Immature natural killer cell (primary cell): ENCODE measurements at regions not wholly inside any gene's neighbourhood (a gene's known extent, or its start where the extent isn't known, plus 50 kb on each side); places are given as distances from the start of the nearest gene placed in this dataset.

Experiments
- DNase-seq, 3 donors: peaks; one replicate each; pipeline ENCODE4 v3.0.0; 2022; ENCODE audit warnings: mixed read lengths in 1 of 3
- H3K27ac Mint-ChIP-seq, 6 donors: one replicate each; pipeline ENCODE4 v1.8.0; 2020; ENCODE audit warnings: mixed read lengths in 6 of 6, mild to moderate bottlenecking in 5 of 6, inconsistent platforms in 4 of 6, moderate library complexity in 3 of 6
- H3K27me3 Mint-ChIP-seq, 3 donors: one replicate each; pipeline ENCODE4 v1.8.0; 2020 to 2021; ENCODE audit warnings: low read depth in 3 of 3, mild to moderate bottlenecking in 3 of 3, mixed read lengths in 3 of 3, moderate library complexity in 3 of 3, inconsistent platforms in 1 of 3
- H3K36me3 Mint-ChIP-seq, 3 donors: one replicate each; pipeline ENCODE4 v1.8.0; 2020; ENCODE audit warnings: mixed read lengths in 3 of 3, inconsistent platforms in 2 of 3, mild to moderate bottlenecking in 2 of 3
- H3K4me1 Mint-ChIP-seq, 2 donors: one replicate each; pipeline ENCODE4 v1.8.0; 2020; ENCODE audit warnings: inconsistent platforms in 2 of 2, mild to moderate bottlenecking in 2 of 2, mixed read lengths in 2 of 2, moderate library complexity in 1 of 2
- H3K4me3 Mint-ChIP-seq, 5 donors: one replicate each; pipeline ENCODE4 v1.8.0; 2020; ENCODE audit warnings: mild to moderate bottlenecking in 5 of 5, mixed read lengths in 5 of 5, inconsistent platforms in 3 of 5, moderate library complexity in 3 of 5
- H3K9me3 Mint-ChIP-seq, 6 donors: one replicate each; pipeline ENCODE4 v1.8.0; 2020; ENCODE audit warnings: mild to moderate bottlenecking in 6 of 6, mixed read lengths in 6 of 6, inconsistent platforms in 4 of 6, moderate library complexity in 3 of 6

DNA sequence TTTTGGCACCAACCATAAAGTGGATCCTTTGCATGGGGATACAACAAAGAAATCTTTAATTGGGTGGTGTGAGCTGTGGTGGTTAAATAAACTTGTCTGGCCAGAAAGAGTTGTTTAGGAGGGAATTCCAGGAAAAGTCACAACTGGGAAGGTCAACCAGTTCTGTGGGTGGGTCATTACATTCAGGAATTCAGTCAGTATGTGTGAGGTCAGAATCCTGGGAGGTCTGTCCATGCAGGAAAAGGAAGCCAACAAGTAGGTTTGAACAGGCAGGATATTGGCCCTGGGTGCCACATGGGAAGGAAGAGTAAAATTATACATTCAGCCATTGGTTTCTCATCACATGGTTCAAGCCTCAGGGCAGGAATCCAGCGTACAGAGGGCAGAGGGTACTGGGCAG, 162.3 kb upstream of the ADAMTS5 start:
- Mint-ChIP-seq H3K27ac (no peak overlapping the region), H3K9me3 (peaks cover 3 to 7% (median 5%) of the 10 kb centered on the region in 6 donors), H3K36me3 (no peaks in the 10 kb centered on the region), H3K4me3 (no peak overlapping the region), H3K27me3 (peaks cover 0 to 1% (median 0%) of the 10 kb centered on the region in 3 donors), H3K4me1 (no peaks in the 10 kb centered on the region)
- DNase-seq = no peak

DNA sequence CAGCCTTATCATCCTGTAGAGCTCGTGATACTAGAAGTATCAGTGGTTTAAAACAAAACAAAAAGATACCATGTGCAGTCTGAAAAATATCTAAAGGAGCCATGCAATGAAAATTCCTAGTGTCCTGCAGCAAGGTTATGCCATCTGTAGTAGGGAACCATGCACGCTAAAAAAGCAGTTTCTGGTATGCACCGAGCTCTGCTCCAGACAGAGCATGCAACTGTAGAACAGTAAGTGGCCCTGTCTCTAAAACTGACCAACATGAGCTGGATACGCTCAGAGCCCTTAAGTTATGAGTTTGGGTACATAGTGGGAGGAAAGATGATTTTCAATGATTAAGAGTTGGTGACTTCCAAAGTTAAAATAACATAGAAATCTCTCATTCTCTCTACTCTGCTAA, 159.3 kb upstream of the ADAMTS5 start:
- Mint-ChIP-seq H3K4me3 (no peak overlapping the region), H3K27me3 (peaks cover 0 to 1% (median 0%) of the 10 kb centered on the region in 3 donors), H3K4me1 (no peaks in the 10 kb centered on the region)

DNA sequence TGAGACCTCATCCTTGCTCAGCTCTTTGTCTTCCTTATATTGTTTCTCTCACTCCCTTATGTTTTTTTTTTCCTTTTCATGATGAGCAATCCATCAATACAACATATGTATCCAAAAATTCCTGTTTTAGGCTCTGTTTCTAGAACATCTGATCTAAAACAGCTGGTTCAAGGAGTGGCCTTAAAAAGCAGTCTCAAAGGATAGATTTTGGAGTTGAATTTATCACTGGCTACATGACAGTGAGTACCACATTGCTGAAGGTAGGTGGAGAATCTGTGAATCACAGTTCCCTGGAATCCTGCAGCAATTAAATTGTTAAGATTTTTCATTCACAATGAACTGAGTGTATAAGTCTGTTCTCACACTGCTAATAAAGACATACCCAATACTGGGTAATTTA, 155.8 kb upstream of the ADAMTS5 start:
- H3K27ac Mint-ChIP-seq = no peak overlapping the region
- no peak overlapping the region for H3K4me3 Mint-ChIP-seq
- no peaks in the 10 kb centered on the region for H3K4me1 Mint-ChIP-seq
- H3K9me3 Mint-ChIP-seq = peaks cover 0 to 13% (median 4%) of the 10 kb centered on the region in 6 donors
- H3K36me3 Mint-ChIP-seq = no peaks in the 10 kb centered on the region
- DNase-seq = no peak
- no peaks in the 10 kb centered on the region for H3K27me3 Mint-ChIP-seq

More for the DNA sequence above, 159.3 kb upstream of the ADAMTS5 start:
- peaks cover 0 to 13% (median 4%) of the 10 kb centered on the region in 6 donors for H3K9me3 Mint-ChIP-seq
- no peak overlapping the region for H3K27ac Mint-ChIP-seq
- no peaks in the 10 kb centered on the region for H3K36me3 Mint-ChIP-seq
- DNase-seq = no peak

DNA sequence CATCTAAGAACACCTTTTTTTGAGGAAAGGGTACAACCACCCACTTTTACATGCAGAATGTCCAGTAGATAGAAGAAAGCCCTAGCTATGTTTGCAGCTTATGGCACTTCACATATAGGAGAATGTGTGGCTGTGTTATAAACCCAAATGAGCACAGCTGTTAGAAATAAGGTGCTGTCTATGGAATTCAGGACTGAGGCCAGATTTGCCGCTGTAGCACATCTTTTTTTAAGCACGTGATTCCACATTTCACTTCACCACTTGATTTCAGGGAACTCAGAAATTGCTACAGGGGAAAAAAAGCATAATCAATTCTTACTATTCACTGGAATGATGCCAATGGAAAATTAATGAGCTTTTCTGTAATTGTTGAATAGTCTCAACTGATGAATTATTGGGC, 147.2 kb upstream of the ADAMTS5 start:
- peaks cover 2 to 12% (median 7%) of the 10 kb centered on the region in 6 donors for H3K9me3 Mint-ChIP-seq
- no peaks in the 10 kb centered on the region for H3K36me3 Mint-ChIP-seq
- no peak overlapping the region for H3K4me3 Mint-ChIP-seq
- DNase-seq = no peak
- no peaks in the 10 kb centered on the region for H3K27me3 Mint-ChIP-seq
- no peak overlapping the region for H3K27ac Mint-ChIP-seq
- no peaks in the 10 kb centered on the region for H3K4me1 Mint-ChIP-seq

DNA sequence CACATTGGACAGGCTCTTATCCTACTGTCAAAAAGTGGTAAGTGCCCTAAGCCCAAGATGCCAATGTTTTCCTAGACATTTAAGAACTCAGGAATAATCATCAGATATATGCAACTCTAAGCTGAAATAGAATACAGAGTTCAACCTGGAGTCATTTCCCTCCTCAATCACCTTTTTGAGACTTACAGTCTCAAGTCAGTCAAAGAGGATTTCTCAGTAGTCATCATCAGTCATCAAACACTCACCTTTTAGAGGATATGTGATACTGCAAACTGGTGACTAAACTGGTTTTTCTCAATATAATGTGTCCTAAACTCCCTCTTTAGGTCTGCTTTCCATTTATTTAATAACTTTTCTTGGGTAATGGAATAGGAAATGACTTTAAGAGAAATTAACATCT, 145.3 kb upstream of the ADAMTS5 start:
- no peaks in the 10 kb centered on the region for H3K36me3 Mint-ChIP-seq
- H3K27ac Mint-ChIP-seq = no peak overlapping the region
- H3K4me1 Mint-ChIP-seq = no peaks in the 10 kb centered on the region
- H3K27me3 Mint-ChIP-seq = no peaks in the 10 kb centered on the region
- H3K4me3 Mint-ChIP-seq = no peak overlapping the region
- peaks cover 2 to 10% (median 6%) of the 10 kb centered on the region in 6 donors for H3K9me3 Mint-ChIP-seq
- no peak for DNase-seq

DNA sequence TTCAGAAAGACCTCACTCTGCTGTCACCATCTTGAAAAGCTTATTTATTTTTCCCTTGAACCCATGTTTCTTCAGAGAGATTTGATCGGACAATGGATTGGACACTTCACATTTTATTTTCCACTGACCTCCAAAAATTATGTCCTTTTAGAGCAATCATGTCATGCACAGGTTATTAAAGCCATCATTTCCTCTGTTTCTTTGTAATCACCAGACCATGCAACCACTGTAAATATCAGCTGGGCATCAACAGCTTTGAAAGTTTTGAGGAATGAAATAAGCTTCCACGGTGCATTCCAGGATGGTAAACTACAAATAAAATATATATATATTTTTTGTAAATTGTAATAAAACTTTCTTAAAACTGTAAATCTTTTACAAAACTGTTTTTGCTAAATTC, 144.1 kb upstream of the ADAMTS5 start:
- peaks cover 0 to 9% (median 2%) of the 10 kb centered on the region in 6 donors for H3K9me3 Mint-ChIP-seq
- no peak overlapping the region for H3K4me3 Mint-ChIP-seq
- H3K36me3 Mint-ChIP-seq = no peaks in the 10 kb centered on the region
- H3K4me1 Mint-ChIP-seq = no peaks in the 10 kb centered on the region
- no peak for DNase-seq
- H3K27me3 Mint-ChIP-seq = no peaks in the 10 kb centered on the region
- H3K27ac Mint-ChIP-seq = no peak overlapping the region

DNA sequence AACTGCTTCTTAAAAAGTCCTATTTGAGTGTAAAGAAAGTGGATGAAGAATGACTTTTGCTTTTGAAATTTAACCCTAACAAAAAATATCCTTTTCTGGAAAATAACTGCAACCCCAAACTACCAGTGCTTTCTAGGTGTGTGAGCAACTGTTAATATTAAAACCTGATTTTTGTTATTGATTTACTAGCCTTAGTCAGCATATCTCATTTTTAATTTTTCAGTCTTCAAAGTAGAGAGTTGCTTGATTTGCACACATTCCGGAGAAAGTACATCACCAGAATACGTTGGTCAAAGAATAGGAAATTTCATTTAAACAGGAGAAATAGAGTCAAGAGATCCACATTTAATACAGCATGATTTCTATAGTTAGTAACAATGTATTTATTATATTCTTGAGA, 141.8 kb upstream of the ADAMTS5 start:
- H3K27me3 Mint-ChIP-seq = no peaks in the 10 kb centered on the region
- peaks cover 0 to 10% (median 3%) of the 10 kb centered on the region in 6 donors for H3K9me3 Mint-ChIP-seq
- no peaks in the 10 kb centered on the region for H3K4me1 Mint-ChIP-seq
- no peaks in the 10 kb centered on the region for H3K36me3 Mint-ChIP-seq
- DNase-seq = no peak
- H3K4me3 Mint-ChIP-seq = no peak overlapping the region
- H3K27ac Mint-ChIP-seq = no peak overlapping the region

DNA sequence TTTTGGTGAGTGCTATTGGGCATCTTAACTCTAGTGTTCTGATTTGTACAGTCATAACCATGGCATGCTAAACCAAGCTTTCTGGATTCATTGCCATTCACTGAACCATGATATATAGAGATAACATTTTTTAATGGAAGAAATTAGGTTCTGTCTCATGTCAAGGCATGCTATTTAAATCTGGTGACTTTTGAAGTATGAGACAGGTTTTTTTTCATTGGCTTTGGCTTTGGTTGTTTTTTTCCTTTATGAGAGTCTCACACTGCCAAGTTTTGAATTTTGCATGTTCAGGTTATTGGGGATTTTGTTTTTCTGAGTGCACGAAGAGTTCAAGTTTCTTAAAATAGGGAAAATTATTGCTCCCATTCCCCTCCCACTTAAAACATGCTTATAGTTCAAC, 141.3 kb upstream of the ADAMTS5 start:
- no peak overlapping the region for H3K4me3 Mint-ChIP-seq
- peaks cover 0 to 10% (median 3%) of the 10 kb centered on the region in 6 donors for H3K9me3 Mint-ChIP-seq
- H3K36me3 Mint-ChIP-seq = no peaks in the 10 kb centered on the region
- H3K4me1 Mint-ChIP-seq = no peaks in the 10 kb centered on the region
- no peak for DNase-seq
- H3K27ac Mint-ChIP-seq = no peak overlapping the region
- no peaks in the 10 kb centered on the region for H3K27me3 Mint-ChIP-seq

DNA sequence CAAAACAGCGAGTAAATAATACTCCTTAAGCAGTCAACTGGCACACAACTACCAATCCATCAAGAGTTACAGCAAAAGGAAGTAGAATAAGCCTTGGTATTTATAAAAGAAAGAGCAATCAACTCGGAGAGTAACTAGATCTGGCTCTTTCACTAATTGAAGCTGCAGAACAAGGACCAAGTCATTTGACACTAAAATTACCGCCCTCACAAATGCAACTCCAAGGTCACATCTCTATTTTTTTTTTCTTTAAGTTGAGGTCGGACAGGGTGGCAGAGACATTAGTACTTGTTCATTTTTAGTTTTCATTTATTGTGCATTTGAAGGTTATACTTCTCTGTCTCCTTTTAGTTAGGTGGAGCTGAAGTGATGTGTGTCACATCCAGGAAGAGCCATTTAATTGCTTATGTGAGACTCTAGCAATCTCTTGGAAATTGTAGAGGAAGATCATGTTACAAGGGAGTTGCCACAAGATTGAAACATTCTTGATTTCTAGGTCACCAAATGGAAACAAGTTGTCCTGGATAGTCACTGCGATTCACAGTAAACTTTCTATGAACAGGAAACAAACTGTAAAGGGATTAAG, 138.1 kb upstream of the ADAMTS5 start:
- H3K4me3 Mint-ChIP-seq = no peak overlapping the region
- H3K4me1 Mint-ChIP-seq = no peaks in the 10 kb centered on the region
- H3K27me3 Mint-ChIP-seq = no peaks in the 10 kb centered on the region
- no peak overlapping the region for H3K27ac Mint-ChIP-seq
- no peak for DNase-seq
- H3K9me3 Mint-ChIP-seq = peaks cover 0 to 17% (median 8%) of the 10 kb centered on the region in 6 donors
- H3K36me3 Mint-ChIP-seq = no peaks in the 10 kb centered on the region

DNA sequence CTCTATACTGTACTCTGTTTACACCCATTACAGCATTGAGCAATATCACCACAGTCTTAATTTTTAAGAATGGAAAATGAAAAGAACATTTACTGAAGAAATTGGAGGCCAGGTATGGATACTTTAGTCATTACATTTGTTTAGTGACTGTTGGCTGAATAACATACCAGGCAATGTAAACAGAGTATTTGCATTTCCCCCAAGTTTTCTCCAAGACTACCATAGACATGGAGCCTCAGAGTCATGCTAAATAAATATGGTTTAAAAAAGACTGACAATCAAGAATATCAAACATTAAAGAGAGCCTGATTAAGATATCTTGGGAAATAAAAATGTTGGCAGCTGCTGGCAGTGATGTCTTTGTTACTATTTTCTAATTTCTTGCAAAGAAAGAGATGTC, 136.9 kb upstream of the ADAMTS5 start:
- peaks cover 0 to 22% (median 6%) of the 10 kb centered on the region in 6 donors for H3K9me3 Mint-ChIP-seq

DNA sequence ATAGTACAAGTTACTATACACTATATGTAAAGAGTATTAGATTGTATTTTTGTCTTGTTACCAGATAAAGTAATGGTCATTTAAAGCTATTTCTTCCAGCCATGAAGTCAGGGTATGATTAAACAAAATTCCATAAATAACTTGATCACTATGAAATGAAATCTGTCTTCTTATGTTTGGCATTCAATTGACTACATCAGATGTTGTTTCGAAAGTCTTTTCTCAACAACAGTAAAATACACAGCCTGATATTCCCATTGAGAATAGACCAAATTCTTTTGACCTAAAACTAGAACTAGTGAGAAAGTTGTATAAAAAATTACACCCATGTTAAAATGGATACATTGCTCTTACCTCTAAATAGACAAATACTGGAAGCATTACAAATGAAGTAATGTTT, 134.6 kb upstream of the ADAMTS5 start:
- Mint-ChIP-seq H3K27me3 (peaks cover 0 to 2% (median 0%) of the 10 kb centered on the region in 3 donors), H3K36me3 (no peaks in the 10 kb centered on the region), H3K4me1 (no peaks in the 10 kb centered on the region), H3K9me3 (peaks cover 3 to 30% (median 8%) of the 10 kb centered on the region in 6 donors), H3K27ac (no peak overlapping the region), H3K4me3 (no peak overlapping the region)
- no peak for DNase-seq

More for the DNA sequence above, 136.9 kb upstream of the ADAMTS5 start:
- no peaks in the 10 kb centered on the region for H3K27me3 Mint-ChIP-seq
- H3K36me3 Mint-ChIP-seq = no peaks in the 10 kb centered on the region
- no peaks in the 10 kb centered on the region for H3K4me1 Mint-ChIP-seq
- H3K27ac Mint-ChIP-seq = no peak overlapping the region
- no peak for DNase-seq
- no peak overlapping the region for H3K4me3 Mint-ChIP-seq

DNA sequence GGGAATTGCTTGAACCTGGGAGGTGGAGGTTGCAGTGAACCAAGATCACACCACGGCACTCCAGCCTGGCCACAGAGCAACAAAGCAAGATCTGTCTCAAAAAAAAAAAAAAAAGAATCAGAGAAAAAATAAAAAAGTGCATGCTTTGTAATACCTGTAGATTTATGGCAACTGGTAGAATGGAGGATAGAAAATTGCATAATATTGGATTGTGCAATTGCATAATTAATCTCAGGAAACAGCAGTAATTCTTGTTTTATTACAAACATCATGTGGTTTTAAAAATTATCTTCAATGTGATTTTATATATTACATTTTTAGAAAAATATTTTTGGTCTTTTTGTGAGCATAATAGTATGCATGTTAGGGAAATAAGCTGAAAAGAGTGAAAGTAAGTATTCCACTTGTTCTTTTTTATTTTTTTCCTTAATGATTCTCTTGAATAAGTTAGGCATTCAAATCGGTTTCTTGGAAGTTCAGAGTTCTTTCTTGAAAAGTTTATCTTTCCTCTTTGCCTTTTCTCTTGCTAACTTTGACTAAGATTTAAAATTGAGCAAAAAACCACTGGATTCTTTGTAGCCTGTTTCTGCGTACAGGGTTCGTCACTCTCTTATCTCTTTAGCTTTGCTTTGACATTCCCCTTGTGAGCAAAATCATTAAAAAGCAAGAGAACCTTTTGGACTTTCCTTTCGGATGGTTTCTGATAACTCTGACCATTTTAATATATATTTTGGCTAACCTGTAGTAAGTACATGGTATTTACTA, 127.5 kb upstream of the ADAMTS5 start:
- H3K27ac Mint-ChIP-seq = no peak overlapping the region
- H3K36me3 Mint-ChIP-seq = no peaks in the 10 kb centered on the region
- DNase-seq = no peak
- H3K27me3 Mint-ChIP-seq = peaks cover 0 to 2% (median 0%) of the 10 kb centered on the region in 3 donors
- H3K4me3 Mint-ChIP-seq = no peak overlapping the region
- H3K9me3 Mint-ChIP-seq = peaks cover 0 to 21% (median 10%) of the 10 kb centered on the region in 6 donors
- H3K4me1 Mint-ChIP-seq = no peaks in the 10 kb centered on the region

DNA sequence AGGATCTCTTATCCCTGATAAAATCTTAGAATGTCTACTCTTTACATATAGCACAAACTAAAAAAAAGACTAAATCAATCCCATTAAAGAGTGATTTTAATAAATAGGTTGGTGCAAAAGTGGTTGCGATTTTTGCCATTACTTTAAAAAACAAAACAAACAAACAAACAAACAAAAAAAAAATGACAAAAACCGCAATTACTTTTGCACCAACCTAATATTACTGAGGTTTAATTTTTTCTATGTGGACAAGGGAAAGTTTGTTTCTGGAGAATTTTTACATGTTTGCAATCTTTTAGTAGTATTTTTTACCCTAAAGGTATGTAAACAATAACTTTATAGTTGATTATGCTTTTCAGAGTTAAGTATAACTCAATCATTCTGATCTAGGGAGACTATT, 119.7 kb upstream of the ADAMTS5 start:
- peaks cover 0 to 6% (median 3%) of the 10 kb centered on the region in 6 donors for H3K9me3 Mint-ChIP-seq
- H3K27me3 Mint-ChIP-seq = no peaks in the 10 kb centered on the region
- no peaks in the 10 kb centered on the region for H3K36me3 Mint-ChIP-seq
- H3K4me1 Mint-ChIP-seq = no peaks in the 10 kb centered on the region
- no peak overlapping the region for H3K27ac Mint-ChIP-seq
- H3K4me3 Mint-ChIP-seq = no peak overlapping the region
- DNase-seq = no peak

DNA sequence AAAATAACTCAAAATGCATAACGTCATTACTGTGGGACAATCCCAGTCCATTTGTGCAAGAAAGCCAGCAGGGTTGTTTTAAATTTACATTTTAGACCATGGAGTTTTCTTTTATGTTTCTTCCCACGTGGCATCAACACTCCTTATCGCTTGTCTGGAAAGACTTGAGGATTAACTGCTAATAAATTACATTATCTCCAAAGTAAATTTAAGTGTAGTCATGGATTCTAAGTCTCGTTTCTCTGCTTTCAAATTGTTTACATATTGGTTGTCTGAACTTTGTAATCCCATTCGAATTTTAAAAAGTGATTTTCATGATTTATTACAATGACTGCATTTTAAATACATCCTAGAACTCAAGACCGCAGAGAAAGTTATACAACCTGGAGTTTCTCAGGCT, 119.3 kb upstream of the ADAMTS5 start:
- Mint-ChIP-seq H3K27me3 (no peaks in the 10 kb centered on the region), H3K4me3 (no peak overlapping the region), H3K4me1 (no peaks in the 10 kb centered on the region), H3K36me3 (no peaks in the 10 kb centered on the region), H3K27ac (no peak overlapping the region), H3K9me3 (peaks cover 0 to 6% (median 3%) of the 10 kb centered on the region in 6 donors)
- no peak for DNase-seq

DNA sequence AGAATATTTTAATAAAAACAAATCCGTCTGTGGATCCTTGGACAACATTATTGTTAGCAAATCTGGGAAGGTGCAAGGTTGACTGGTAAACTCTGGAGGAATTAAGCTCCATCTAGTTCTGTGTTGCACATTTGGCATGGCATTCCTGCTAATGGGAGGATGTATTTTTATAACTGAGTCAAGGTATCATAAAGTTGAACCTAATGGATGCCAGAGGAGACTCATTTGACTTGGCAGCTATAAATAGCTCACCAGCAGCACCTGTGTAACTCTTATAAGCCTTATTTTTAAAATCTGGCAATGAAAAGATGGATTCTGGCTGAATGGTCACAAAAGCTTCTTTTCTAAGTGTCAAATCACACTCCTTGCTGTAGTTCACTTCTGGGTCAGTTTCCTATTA, 118.5 kb upstream of the ADAMTS5 start:
- H3K4me3 Mint-ChIP-seq = no peak overlapping the region
- DNase-seq = no peak
- H3K9me3 Mint-ChIP-seq = peaks cover 0 to 8% (median 4%) of the 10 kb centered on the region in 6 donors
- no peak overlapping the region for H3K27ac Mint-ChIP-seq
- no peaks in the 10 kb centered on the region for H3K4me1 Mint-ChIP-seq
- H3K36me3 Mint-ChIP-seq = no peaks in the 10 kb centered on the region
- no peaks in the 10 kb centered on the region for H3K27me3 Mint-ChIP-seq
